ENCODE measurements at regions not wholly inside any gene's neighbourhood (a gene's known extent, or its start where the extent isn't known, plus 50 kb on each side); places are given as distances from the start of the nearest gene placed in this dataset.

DNA sequence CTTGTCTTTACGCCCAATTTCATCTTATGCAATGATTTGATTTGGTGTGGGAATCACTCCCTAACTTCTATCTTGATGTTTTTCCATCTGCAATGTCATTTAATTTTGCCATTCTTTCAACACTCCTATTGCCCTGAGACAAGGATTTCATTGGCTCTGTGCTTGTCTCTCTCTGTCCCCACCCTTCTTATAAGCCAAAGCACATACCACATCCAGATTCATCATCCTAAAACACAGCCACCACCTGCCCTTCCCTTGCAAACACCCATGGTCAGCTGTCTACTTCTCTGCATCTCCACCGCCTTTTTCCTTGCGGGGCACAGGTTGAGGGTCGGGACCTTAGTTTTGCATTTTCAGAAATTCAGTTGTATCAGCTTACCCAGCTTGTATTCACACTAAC lies 225.8 kb upstream of the SOX21 start:
- Histone ChIP-seq H3K4me1 (ENCODE audit: control insufficient read depth, insufficient read depth, low read length) (no peaks in the 10 kb centered on the region), H3K27me3 (ENCODE audit: control insufficient read depth, insufficient read depth, low read length) (no peaks in the 10 kb centered on the region), H3K36me3 (ENCODE audit: control insufficient read depth, insufficient read depth, low read length) (no peaks in the 10 kb centered on the region), H3K9ac (ENCODE audit: low read depth, low read length) (no peak overlapping the region), H3K4me3 (ENCODE audit: low read depth, low read length) (no peak overlapping the region), H3K9me3 (ENCODE audit: control insufficient read depth, insufficient read depth, low read length) (no peaks in the 10 kb centered on the region)

DNA sequence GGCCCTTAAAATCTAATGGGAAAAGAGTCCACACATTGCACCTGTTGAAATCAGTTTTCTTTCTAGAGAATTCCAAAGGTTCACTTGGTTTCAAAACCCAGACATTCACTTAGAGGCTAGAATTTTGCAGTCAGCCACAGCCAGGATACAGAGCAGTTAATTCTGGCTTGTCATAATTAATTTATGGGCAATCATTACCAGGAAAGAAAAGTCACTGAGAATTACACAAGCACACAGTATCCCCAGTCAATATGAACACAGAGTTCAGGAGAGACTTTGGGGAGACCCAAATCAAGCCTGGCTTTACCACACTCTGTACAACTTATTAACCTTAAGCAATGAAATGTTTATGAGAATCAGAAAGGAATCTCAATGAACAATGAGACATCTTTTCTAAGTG lies 224.3 kb upstream of the SOX21 start:
- H3K4me3 ChIP-seq (ENCODE audit: low read depth, low read length), result no peak overlapping the region
- no peak overlapping the region for H3K9ac ChIP-seq (ENCODE audit: low read depth, low read length)
- no peaks in the 10 kb centered on the region for H3K4me1 ChIP-seq (ENCODE audit: control insufficient read depth, insufficient read depth, low read length)
- no peaks in the 10 kb centered on the region for H3K27me3 ChIP-seq (ENCODE audit: control insufficient read depth, insufficient read depth, low read length)
- H3K9me3 ChIP-seq (ENCODE audit: control insufficient read depth, insufficient read depth, low read length), result no peaks in the 10 kb centered on the region
- no peaks in the 10 kb centered on the region for H3K36me3 ChIP-seq (ENCODE audit: control insufficient read depth, insufficient read depth, low read length)

DNA sequence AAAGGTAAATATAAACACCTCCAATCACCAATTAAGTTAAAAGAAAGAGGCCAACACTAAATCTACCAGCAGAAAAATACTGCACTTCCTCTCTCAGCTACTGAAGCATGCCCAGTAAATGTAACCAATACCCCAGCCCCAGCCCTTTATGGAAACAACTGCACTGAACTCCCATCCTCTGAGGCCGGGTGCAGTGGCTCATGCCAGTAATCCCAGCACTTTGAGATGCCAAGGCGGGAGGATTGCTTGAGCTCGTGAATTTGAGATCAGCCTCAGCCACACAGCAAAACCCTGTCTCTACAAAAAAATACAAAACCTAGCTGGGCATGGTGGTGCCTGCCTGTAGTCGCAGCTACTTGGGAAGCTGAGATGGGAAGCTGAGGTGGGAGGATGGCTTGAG lies 221.6 kb upstream of the SOX21 start:
- Histone ChIP-seq H3K27me3 (ENCODE audit: control insufficient read depth, insufficient read depth, low read length) (no peaks in the 10 kb centered on the region), H3K36me3 (ENCODE audit: control insufficient read depth, insufficient read depth, low read length) (no peaks in the 10 kb centered on the region), H3K4me3 (ENCODE audit: low read depth, low read length) (no peak overlapping the region), H3K9me3 (ENCODE audit: control insufficient read depth, insufficient read depth, low read length) (no peaks in the 10 kb centered on the region), H3K9ac (ENCODE audit: low read depth, low read length) (no peak overlapping the region), H3K4me1 (ENCODE audit: control insufficient read depth, insufficient read depth, low read length) (no peaks in the 10 kb centered on the region)

DNA sequence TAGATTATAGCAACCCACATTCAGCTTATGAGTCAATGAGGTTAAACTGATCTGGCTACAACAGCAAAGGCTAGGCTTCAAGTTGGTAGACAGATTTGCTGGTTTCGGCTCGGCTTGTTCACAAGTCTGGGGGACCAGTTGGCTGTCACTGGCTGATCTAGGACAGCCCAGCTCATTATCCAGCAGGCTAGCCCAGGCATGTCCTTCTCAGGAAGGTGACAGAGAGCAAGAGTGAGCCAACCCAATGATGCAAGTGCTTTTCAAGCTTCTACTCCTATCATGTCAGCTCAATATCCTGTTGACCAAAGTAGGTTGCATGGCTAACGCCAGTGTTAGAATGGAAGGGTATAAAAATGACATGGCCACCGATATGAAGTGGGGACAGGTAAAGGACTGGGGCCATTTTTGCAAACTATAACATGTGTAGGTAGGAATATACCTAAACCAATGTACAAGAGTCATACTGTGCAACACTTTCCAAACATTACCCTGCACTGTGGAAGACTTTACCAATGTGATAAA lies 220.9 kb upstream of the SOX21 start:
- Histone ChIP-seq H3K36me3 (ENCODE audit: control insufficient read depth, insufficient read depth, low read length) (no peaks in the 10 kb centered on the region), H3K27me3 (ENCODE audit: control insufficient read depth, insufficient read depth, low read length) (no peaks in the 10 kb centered on the region), H3K9me3 (ENCODE audit: control insufficient read depth, insufficient read depth, low read length) (no peaks in the 10 kb centered on the region), H3K4me1 (ENCODE audit: control insufficient read depth, insufficient read depth, low read length) (no peaks in the 10 kb centered on the region), H3K9ac (ENCODE audit: low read depth, low read length) (no peak overlapping the region), H3K4me3 (ENCODE audit: low read depth, low read length) (no peak overlapping the region)

DNA sequence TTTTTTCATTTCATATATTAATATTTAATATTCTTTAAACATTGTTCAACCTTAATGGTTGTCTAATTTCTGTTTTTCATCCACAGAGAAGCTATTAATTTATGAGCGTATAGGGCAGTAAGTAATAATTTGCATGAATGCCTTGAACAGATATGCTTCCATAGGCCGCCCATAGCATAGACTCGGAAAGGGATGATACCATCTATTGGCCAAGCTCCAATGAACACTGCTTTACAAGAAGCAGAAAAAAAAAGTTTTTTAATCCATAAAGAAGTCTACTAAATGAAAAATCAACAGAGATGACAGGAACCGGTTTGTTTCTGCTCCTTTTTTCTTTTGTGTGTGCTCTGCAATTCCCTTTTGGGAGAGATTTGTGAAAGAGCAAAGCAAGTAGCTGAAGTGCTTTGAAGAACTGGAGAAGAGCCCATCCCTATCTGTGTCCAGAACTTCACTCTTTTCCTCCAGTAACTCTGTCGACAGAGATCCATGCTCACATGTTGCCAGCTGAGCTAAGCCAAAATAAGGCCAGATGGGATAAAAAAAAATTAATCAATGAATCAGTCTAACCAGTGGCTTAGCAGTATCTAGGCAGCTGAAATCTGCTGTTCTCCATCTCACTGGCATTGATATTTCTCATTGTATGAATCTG lies 215.9 kb upstream of the SOX21 start:
- Histone ChIP-seq H3K9me3 (ENCODE audit: control insufficient read depth, insufficient read depth, low read length) (no peaks in the 10 kb centered on the region), H3K36me3 (ENCODE audit: control insufficient read depth, insufficient read depth, low read length) (no peaks in the 10 kb centered on the region), H3K9ac (ENCODE audit: low read depth, low read length) (no peak overlapping the region), H3K27me3 (ENCODE audit: control insufficient read depth, insufficient read depth, low read length) (no peaks in the 10 kb centered on the region), H3K4me3 (ENCODE audit: low read depth, low read length) (no peak overlapping the region), H3K4me1 (ENCODE audit: control insufficient read depth, insufficient read depth, low read length) (no peaks in the 10 kb centered on the region)

DNA sequence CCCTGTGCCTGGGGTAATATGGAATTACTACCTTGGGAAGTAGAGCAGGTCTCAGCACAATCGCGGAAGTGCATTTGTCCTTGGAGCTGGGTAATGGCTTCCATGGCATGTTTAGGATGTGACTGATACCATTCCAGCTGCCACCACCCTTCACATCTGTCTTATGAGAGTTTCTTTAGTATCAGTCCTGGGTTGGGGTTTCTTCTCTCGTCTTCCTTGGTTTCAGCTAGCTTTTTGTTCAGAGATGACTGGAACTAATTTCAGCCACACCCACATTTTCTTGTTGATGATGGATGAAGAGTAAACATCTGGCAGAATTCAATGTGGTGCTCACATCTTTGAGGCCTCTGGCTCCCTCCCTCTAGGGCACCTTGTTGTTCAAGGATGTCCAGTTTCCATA lies 212.9 kb upstream of the SOX21 start:
- H3K36me3 ChIP-seq (ENCODE audit: control insufficient read depth, insufficient read depth, low read length), result no peaks in the 10 kb centered on the region
- H3K4me3 ChIP-seq (ENCODE audit: low read depth, low read length), result no peak overlapping the region
- H3K9ac ChIP-seq (ENCODE audit: low read depth, low read length), result no peak overlapping the region
- H3K27me3 ChIP-seq (ENCODE audit: control insufficient read depth, insufficient read depth, low read length), result no peaks in the 10 kb centered on the region
- peaks cover 5% of the 10 kb centered on the region for H3K4me1 ChIP-seq (ENCODE audit: control insufficient read depth, insufficient read depth, low read length)
- H3K9me3 ChIP-seq (ENCODE audit: control insufficient read depth, insufficient read depth, low read length), result no peaks in the 10 kb centered on the region

DNA sequence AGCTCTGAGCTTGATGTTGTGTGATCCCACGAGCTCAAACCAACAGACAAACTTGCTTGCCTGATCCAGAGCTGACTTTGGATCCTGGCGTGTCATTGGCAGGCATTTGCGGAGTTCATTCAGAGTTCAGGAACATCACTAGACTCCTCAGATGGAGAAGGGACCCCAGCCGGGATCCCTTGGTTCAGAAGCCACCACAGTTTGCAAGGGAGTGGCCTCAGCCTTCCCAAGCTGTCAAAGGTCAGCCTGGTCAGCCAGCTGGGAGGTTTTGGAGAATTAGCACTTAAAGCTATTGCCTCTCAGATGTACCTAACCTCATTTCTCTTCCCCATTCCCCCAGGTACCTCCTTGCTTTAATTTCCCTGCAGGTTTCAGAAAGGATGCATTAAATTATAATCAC lies 208.8 kb upstream of the SOX21 start:
- H3K4me1 ChIP-seq (ENCODE audit: control insufficient read depth, insufficient read depth, low read length), result peaks cover 5% of the 10 kb centered on the region
- no peaks in the 10 kb centered on the region for H3K27me3 ChIP-seq (ENCODE audit: control insufficient read depth, insufficient read depth, low read length)
- H3K36me3 ChIP-seq (ENCODE audit: control insufficient read depth, insufficient read depth, low read length), result no peaks in the 10 kb centered on the region
- H3K9me3 ChIP-seq (ENCODE audit: control insufficient read depth, insufficient read depth, low read length), result no peaks in the 10 kb centered on the region
- no peak overlapping the region for H3K9ac ChIP-seq (ENCODE audit: low read depth, low read length)
- H3K4me3 ChIP-seq (ENCODE audit: low read depth, low read length), result no peak overlapping the region

DNA sequence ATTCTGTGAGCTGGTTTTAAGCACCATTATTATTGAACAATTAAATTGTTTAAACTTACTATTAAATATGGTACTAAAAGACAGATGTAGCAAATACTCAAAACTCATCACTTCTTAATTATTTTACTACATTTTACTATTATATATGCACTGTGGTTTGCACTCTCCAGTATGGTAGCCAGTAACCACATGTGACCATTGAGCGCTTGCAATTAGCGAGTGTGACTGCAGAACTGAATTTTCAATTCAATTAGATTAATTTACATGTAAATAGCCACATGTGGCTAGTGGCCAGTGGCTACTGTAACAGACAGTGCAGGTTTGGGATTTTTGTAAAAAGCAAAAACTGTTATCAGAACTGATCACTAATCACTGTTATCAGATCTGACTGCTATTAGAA lies 208.2 kb upstream of the SOX21 start:
- Histone ChIP-seq H3K4me3 (ENCODE audit: low read depth, low read length) (no peak overlapping the region), H3K27me3 (ENCODE audit: control insufficient read depth, insufficient read depth, low read length) (no peaks in the 10 kb centered on the region), H3K36me3 (ENCODE audit: control insufficient read depth, insufficient read depth, low read length) (no peaks in the 10 kb centered on the region), H3K4me1 (ENCODE audit: control insufficient read depth, insufficient read depth, low read length) (peaks cover 5% of the 10 kb centered on the region), H3K9ac (ENCODE audit: low read depth, low read length) (no peak overlapping the region), H3K9me3 (ENCODE audit: control insufficient read depth, insufficient read depth, low read length) (no peaks in the 10 kb centered on the region)

DNA sequence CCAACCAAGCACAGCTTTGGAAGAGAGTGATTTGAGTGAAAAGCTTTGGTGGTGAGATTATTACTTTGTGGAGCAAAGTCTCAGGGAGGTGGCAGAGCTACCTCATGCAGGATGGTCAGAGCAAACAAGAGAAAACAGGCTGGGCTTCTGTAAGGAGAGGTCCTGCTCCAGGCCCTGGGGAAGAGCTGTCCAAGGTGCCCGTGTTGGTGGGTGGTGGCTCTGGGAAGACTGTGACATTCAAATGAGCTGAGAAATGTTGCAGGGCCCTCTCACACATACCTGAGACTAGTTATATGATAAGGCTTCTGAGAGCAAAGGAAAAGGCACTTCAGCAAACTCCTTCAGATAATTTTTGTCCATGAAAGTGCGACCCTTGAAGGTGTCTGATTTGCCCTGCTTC lies 205.5 kb upstream of the SOX21 start:
- Histone ChIP-seq H3K4me3 (ENCODE audit: low read depth, low read length) (no peak overlapping the region), H3K36me3 (ENCODE audit: control insufficient read depth, insufficient read depth, low read length) (no peaks in the 10 kb centered on the region), H3K27me3 (ENCODE audit: control insufficient read depth, insufficient read depth, low read length) (no peaks in the 10 kb centered on the region), H3K9ac (ENCODE audit: low read depth, low read length) (no peak overlapping the region), H3K9me3 (ENCODE audit: control insufficient read depth, insufficient read depth, low read length) (no peaks in the 10 kb centered on the region), H3K4me1 (ENCODE audit: control insufficient read depth, insufficient read depth, low read length) (peaks cover 5% of the 10 kb centered on the region)

DNA sequence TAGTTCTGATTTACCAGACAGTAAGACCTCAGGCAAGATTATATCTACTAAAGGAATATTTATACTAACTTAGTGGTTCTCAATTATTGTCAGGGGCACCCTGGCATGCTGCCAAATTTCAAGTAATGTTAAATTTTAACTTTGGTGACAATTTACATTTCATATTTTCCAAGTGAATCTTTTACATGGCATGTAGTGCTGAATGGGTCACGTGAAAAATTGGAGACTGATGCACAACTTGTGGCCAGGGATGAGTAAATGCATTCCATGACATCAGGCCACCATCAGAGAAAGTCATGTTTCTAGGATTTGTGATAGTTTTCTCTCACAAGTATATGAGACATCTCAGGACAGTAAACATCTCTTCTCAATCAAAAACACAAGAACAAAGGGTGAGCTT lies 202.6 kb upstream of the SOX21 start:
- Histone ChIP-seq H3K27me3 (ENCODE audit: control insufficient read depth, insufficient read depth, low read length) (no peaks in the 10 kb centered on the region), H3K36me3 (ENCODE audit: control insufficient read depth, insufficient read depth, low read length) (no peaks in the 10 kb centered on the region), H3K4me3 (ENCODE audit: low read depth, low read length) (no peak overlapping the region), H3K9me3 (ENCODE audit: control insufficient read depth, insufficient read depth, low read length) (no peaks in the 10 kb centered on the region), H3K4me1 (ENCODE audit: control insufficient read depth, insufficient read depth, low read length) (no peaks in the 10 kb centered on the region), H3K9ac (ENCODE audit: low read depth, low read length) (no peak overlapping the region)

DNA sequence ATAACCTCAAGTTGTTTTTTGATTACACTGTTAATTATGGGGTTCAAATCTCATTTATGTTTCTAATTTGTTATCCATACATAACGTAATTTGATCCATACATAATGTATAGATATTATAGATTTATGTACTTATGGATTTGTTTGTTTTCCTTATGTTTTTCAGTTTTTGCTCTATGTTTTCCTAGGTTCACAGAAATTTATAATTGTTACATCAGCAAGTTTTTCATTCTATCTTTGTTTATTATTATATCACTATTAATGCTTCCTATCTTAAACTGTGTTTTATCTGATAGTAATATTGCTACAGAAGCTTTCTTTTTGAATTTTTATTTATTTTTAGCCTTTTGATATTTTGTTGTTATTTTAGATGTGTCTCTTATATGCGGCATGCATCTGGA lies 194.3 kb upstream of the SOX21 start:
- no peak overlapping the region for H3K4me3 ChIP-seq (ENCODE audit: low read depth, low read length)
- no peaks in the 10 kb centered on the region for H3K9me3 ChIP-seq (ENCODE audit: control insufficient read depth, insufficient read depth, low read length)
- H3K4me1 ChIP-seq (ENCODE audit: control insufficient read depth, insufficient read depth, low read length), result no peaks in the 10 kb centered on the region
- no peaks in the 10 kb centered on the region for H3K36me3 ChIP-seq (ENCODE audit: control insufficient read depth, insufficient read depth, low read length)
- H3K9ac ChIP-seq (ENCODE audit: low read depth, low read length), result no peak overlapping the region
- H3K27me3 ChIP-seq (ENCODE audit: control insufficient read depth, insufficient read depth, low read length), result no peaks in the 10 kb centered on the region

DNA sequence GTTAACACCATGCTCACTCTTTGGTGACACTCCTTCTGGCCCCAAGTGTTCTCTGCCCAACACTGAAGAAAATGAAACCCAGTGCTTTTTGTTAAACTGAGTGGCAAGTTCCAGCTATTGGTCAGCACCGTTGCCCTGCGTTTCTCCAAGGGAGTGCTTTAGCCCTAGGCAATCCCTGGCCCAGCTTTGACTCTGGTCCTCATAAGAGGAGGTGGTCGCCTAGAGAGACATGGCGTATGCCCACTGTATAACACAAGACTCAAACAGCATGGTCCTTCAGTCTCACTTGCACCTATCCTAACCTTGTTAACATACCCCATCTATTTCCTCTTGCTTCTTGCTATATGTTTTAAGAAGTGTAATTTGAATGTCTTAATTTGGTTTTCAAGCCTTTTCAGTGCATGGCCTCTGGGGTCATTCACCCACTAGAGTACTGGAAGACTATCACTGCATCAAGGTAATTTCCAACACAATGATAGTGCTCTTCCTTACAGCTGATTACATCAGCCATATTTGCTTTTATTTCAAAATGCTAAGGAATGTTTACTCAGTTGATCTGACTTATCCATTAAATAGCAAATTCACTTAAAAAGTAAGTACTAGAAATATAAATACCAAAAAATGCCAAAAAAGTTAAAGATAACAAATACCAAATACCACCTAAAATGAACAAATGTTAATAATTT lies 190.5 kb upstream of the SOX21 start:
- Histone ChIP-seq H3K9me3 (ENCODE audit: control insufficient read depth, insufficient read depth, low read length) (no peaks in the 10 kb centered on the region), H3K4me1 (ENCODE audit: control insufficient read depth, insufficient read depth, low read length) (no peaks in the 10 kb centered on the region), H3K9ac (ENCODE audit: low read depth, low read length) (no peak overlapping the region), H3K27me3 (ENCODE audit: control insufficient read depth, insufficient read depth, low read length) (no peaks in the 10 kb centered on the region), H3K36me3 (ENCODE audit: control insufficient read depth, insufficient read depth, low read length) (no peaks in the 10 kb centered on the region), H3K4me3 (ENCODE audit: low read depth, low read length) (no peak overlapping the region)

Measured in iPS-15b (cell line).